ENCODE measurements at regions not wholly inside any gene's neighbourhood (a gene's known extent, or its start where the extent isn't known, plus 50 kb on each side); places are given as distances from the start of the nearest gene placed in this dataset.

DNA sequence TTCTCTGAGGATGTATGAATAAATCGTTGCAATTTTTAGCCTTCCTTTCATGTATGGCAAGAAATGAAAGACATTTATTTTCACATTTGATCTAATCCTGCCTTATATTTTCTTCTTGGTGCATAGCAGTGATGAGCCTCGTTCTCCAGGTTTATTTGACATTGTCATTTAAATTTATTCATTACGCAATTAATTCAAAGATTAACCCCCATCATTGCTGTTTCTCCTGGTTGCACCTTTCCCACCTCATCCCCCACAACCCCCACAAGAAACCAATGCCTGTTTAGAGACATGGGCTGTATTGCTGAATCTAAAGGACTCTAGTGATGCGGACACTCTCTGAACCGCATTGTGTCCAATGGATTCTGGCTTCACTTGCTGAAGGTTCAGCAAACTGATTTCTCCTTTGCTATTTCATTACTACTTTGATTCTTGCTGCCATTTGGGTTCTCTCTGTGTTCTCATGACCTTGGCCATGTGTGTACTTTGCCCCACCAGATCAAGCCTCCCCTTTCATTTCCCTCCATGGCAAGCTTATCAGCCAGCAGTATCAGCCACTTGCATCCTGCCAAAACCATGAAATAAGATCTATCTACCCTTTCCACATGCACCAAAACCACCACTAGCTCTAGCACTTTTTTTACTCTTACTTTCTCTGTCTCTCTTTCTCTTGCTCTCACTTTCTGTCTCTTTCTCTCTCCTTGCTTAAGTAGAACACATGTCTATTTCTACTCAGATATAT lies 382.7 kb downstream of the GBE1 start:
- TF ChIP-seq, protein P1, sequence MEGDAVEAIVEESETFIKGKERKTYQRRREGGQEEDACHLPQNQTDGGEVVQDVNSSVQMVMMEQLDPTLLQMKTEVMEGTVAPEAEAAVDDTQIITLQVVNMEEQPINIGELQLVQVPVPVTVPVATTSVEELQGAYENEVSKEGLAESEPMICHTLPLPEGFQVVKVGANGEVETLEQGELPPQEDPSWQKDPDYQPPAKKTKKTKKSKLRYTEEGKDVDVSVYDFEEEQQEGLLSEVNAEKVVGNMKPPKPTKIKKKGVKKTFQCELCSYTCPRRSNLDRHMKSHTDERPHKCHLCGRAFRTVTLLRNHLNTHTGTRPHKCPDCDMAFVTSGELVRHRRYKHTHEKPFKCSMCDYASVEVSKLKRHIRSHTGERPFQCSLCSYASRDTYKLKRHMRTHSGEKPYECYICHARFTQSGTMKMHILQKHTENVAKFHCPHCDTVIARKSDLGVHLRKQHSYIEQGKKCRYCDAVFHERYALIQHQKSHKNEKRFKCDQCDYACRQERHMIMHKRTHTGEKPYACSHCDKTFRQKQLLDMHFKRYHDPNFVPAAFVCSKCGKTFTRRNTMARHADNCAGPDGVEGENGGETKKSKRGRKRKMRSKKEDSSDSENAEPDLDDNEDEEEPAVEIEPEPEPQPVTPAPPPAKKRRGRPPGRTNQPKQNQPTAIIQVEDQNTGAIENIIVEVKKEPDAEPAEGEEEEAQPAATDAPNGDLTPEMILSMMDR (conservative IDR thresholded peaks at IDR 0.05; ENCODE audit: low read length), result no peak
- no peak for TF ChIP-seq EZH2phosphoT487 (IDR thresholded peaks at IDR 0.05; ENCODE audit: borderline replicate concordance, low read depth, low read length)
